Brain microvascular endothelial cell (primary cell): ENCODE measurements at regions not wholly inside any gene's neighbourhood (a gene's known extent, or its start where the extent isn't known, plus 50 kb on each side); places are given as distances from the start of the nearest gene placed in this dataset.
"Not testable (repeated sequence)": the region's sequence is repeated elsewhere in the genome, so short reads cannot be mapped to it uniquely, and the experiment has no call there.

Experiments used
- DNase-seq: peaks from one replicate; pipeline ENCODE4 v3.0.0-alpha.2; 2020
- H3K27ac ChIP-seq: fragments of 250-450 bp; sonication (Bioruptor Pico); 2 replicates; pipeline ENCODE4 v1.5.1; 2020; ENCODE audit warnings: mild to moderate bottlenecking, moderate library complexity
- H3K27me3 ChIP-seq: fragments of 250-450 bp; sonication (Bioruptor Pico); replicated peaks from 2 replicates; pipeline ENCODE4 v1.5.1; 2020; ENCODE audit warnings: mild to moderate bottlenecking
- H3K36me3 ChIP-seq: fragments of 250-450 bp; sonication (Bioruptor Pico); replicated peaks from 2 replicates; pipeline ENCODE4 v1.5.1; 2020; ENCODE audit warnings: mild to moderate bottlenecking
- H3K4me3 ChIP-seq: 2 replicates; pipeline ENCODE4 v1.5.1; 2011; ENCODE audit warnings: low read depth, mild to moderate bottlenecking, control low read depth, low read length, moderate library complexity
- CTCF ChIP-seq: IDR thresholded peaks from 2 replicates; pipeline ENCODE4 v1.5.1; 2011; ENCODE audit warnings: low read depth, mild to moderate bottlenecking, moderate library complexity, low read length, control low read depth, inconsistent platforms; ENCODE audit errors: missing control alignments
- in situ Hi-C: cut with HindIII; loops from 2 replicates; pipeline ENCODE4 v1.10.0; 2017; ENCODE audit warnings: low sequenced_read_pairs, low pct_ligation_motif_present

GRCh38 chr18:25490316-25490715, 138.3 kb upstream of the ZNF521 start:
- Histone ChIP-seq H3K36me3 (no peaks in the 10 kb centered on the region), H3K4me3 (no peak overlapping the region), H3K27me3 (no peaks in the 10 kb centered on the region), H3K27ac (no peak overlapping the region)
- in situ Hi-C loops, result no loop called here
- no peak for TF ChIP-seq CTCF
- no peak for DNase-seq

DNA sequence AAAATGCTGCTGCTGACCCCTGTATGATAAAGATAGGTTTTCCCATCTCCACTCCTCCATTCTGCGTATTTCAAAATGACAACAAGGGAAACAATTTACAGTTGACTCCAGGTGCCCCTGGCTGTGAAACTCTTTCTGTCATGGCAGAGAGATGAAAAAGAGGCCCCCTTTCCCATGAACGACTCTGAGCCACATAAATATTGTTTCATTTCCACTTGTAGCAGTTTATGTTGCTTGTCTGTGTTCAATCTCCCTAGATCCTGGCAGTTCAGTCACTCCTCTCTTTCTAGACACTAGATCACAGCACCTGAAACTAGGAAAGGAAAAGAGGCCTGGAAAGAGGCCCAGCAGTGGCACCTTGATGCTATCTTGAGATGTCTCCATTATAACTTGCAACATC, 121.0 kb upstream of the ZNF521 start:
- no peak for TF ChIP-seq CTCF
- Histone ChIP-seq H3K27ac (no peak overlapping the region), H3K36me3 (no peaks in the 10 kb centered on the region), H3K27me3 (no peaks in the 10 kb centered on the region), H3K4me3 (no peak overlapping the region)
- no peak for DNase-seq
- in situ Hi-C loops, result no loop called here

GRCh38 chr18:25470756-25471524, 119.0 kb upstream of the ZNF521 start:
- H3K36me3 ChIP-seq, H3K27ac ChIP-seq, H3K4me3 ChIP-seq, in situ Hi-C loops, H3K27me3 ChIP-seq, DNase-seq: not testable (repeated sequence)

DNA sequence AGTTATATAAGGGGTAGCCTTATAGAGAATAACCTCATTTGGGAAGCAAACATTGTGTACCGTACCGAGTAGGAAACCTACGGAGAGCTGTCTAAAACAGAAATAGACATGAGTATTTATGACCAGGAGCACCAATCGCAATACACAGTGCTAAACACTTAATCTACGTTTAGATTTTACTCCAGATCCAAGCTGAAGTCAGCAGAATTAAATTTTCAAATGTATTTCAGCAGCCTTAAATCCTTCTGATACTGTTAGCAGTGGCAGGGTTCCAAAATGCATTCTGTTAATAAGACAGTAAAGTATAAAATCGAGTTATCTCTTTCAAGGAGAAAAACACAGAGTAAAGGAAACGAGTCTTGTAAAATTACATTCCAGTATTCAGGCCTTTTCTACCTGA, 118.1 kb upstream of the ZNF521 start:
- in situ Hi-C loops, result no loop called here
- DNase-seq, result no peak
- no peaks in the 10 kb centered on the region for H3K36me3 ChIP-seq
- TF ChIP-seq CTCF, result no peak
- H3K27ac ChIP-seq, result no peak overlapping the region
- no peaks in the 10 kb centered on the region for H3K27me3 ChIP-seq
- no peak overlapping the region for H3K4me3 ChIP-seq

DNA sequence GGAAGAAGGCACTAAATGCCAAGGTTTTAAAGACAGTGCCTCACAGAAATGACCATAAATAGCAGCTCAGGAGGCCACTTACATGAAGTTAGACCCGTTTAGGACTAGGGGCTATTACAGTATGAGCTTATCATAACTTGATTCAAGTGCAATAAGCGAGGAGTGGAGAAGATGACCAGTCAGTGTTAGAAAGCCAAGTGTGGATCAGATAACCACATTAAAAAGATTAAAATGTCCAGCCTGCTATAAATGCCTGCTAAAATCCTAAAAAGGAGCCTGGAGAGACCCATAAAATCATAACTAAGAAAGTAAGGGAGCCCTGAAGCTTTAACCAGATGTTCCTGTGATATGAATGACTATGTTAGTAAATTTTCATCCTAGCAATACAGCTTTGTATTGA, 117.5 kb upstream of the ZNF521 start:
- no peak for TF ChIP-seq CTCF
- in situ Hi-C loops, result no loop called here
- H3K4me3 ChIP-seq, result no peak overlapping the region

DNA sequence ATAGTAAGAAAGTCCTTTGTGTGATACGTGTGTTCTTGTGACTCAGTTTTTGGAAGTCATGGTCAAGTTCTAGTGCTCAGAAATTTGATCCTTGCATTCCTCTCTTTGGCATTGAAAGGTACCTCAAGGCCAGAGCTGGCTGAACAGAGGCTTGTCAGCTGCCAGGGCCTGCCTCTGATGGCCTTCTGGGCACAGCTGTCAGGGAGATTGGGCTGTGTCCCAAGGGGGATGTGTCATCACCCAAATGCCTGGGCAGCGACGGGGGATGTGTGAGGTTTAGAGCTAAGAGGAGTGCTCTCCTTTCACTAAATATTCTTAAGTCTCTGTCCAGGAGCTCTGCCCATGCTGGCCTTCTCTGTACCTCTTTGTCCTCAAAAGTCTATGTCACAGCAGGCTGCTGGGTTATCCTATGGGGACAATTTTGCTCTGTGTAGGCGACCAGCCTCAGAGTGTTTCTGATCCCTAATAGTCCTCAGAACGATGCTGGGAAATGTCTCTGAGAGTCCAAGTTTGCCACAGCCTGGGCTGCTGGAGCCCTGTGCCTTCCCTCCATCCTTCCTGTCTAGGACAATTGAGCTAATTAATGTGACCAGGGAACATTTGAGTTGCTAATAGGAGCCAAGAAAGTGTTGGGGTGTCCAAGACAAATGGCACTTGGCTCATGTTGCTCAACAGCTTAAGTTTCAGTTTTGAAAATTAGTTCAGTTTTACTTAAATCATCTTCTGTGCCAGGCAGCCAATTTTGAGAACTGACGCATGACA, 115.4 kb upstream of the ZNF521 start:
- no peak for TF ChIP-seq CTCF
- no peak for DNase-seq
- Histone ChIP-seq H3K36me3 (no peaks in the 10 kb centered on the region), H3K4me3 (no peak overlapping the region), H3K27ac (no peak overlapping the region), H3K27me3 (no peaks in the 10 kb centered on the region)
- in situ Hi-C loops, result no loop called here

More for the DNA sequence above, 117.5 kb upstream of the ZNF521 start:
- no peaks in the 10 kb centered on the region for H3K27me3 ChIP-seq
- no peak for DNase-seq
- H3K36me3 ChIP-seq, result no peaks in the 10 kb centered on the region
- no peak overlapping the region for H3K27ac ChIP-seq
